HEK293 (cell line): ENCODE measurements at regions not wholly inside any gene's neighbourhood (a gene's known extent, or its start where the extent isn't known, plus 50 kb on each side); places are given as distances from the start of the nearest gene placed in this dataset.

Experiments
- CTCF ChIA-PET: fragments of 350-600 bp; formaldehyde crosslinking; extraction: SDS; loops from one replicate; lab custom pipeline; 2021; ENCODE audit warnings: antibody characterized with exemption; lab: Yijun Ruan, JAX
- POLR2A ChIA-PET: fragments of 300-600 bp; formaldehyde crosslinking; extraction: SDS; loops from one replicate; lab custom pipeline; 2020; ENCODE audit warnings: antibody characterized with exemption, inconsistent platforms; lab: Yijun Ruan, JAX
- H3K27ac ChIP-seq: fragments of 200-500 bp; sonication (Bioruptor generic); 2 replicates; pipeline ENCODE4 v1.5.1; 2014; ENCODE audit warnings: low read depth, low read length, control low read depth, inconsistent platforms; ENCODE audit errors: extremely low read depth
- H3K36me3 ChIP-seq, 2 experiments: fragments of 200-500 bp in 1 of 2; sonication (Bioruptor generic) in 1 of 2; 1 replicate in 1 of 2; 2 replicates in 1 of 2; pipeline ENCODE4 v1.5.1; 2014 to 2017; ENCODE audit warnings: inconsistent platforms in 2 of 2, low read length in 2 of 2; ENCODE audit not compliant: control insufficient read depth in 2 of 2, insufficient read depth in 1 of 2
- H3K4me1 ChIP-seq: fragments of 200-500 bp; sonication (Bioruptor generic); 2 replicates; pipeline ENCODE4 v1.5.1; 2014; ENCODE audit warnings: mild to moderate bottlenecking, low read length, inconsistent platforms; ENCODE audit not compliant: control insufficient read depth, insufficient read depth
- H3K4me3 ChIP-seq: 2 replicates; pipeline ENCODE4 v1.5.1; 2011; ENCODE audit warnings: low read depth, mild to moderate bottlenecking, control low read depth, low read length, moderate library complexity
- H3K9me3 ChIP-seq: fragments of 200-500 bp; sonication (Bioruptor generic); 2 replicates; pipeline ENCODE4 v1.5.1; 2014; ENCODE audit warnings: low read depth, low read length, inconsistent platforms; ENCODE audit not compliant: control insufficient read depth, insufficient read depth
- BCL11A ChIP-seq: fragments of 450-650 bp; formaldehyde crosslinking; IDR thresholded peaks from 2 replicates; pipeline ENCODE4 v1.5.1; 2016; ENCODE audit warnings: low read depth, missing biosample characterization, missing genetic modification characterization
- HOXA7 ChIP-seq: sonication (generic); formaldehyde crosslinking; IDR thresholded peaks from 2 replicates; pipeline ENCODE4 v1.8.1; 2022; ENCODE audit warnings: missing genetic modification reagents, borderline replicate concordance
- OSR2 ChIP-seq: fragments of 450-650 bp; formaldehyde crosslinking; IDR thresholded peaks from 2 replicates; pipeline ENCODE4 v1.5.1; 2016; ENCODE audit warnings: missing biosample characterization, missing genetic modification characterization
- SCRT2 ChIP-seq: fragments of 450-650 bp; formaldehyde crosslinking; IDR thresholded peaks from 2 replicates; pipeline ENCODE4 v1.5.1; 2016; ENCODE audit warnings: missing biosample characterization, missing genetic modification characterization
- ZEB2 ChIP-seq: fragments of 450-650 bp; formaldehyde crosslinking; IDR thresholded peaks from 2 replicates; pipeline ENCODE4 v1.5.1; 2016; ENCODE audit warnings: missing biosample characterization, missing genetic modification characterization
- ZIC2 ChIP-seq: fragments of 450-650 bp; formaldehyde crosslinking; IDR thresholded peaks from 2 replicates; pipeline ENCODE4 v1.5.1; 2016; ENCODE audit warnings: missing biosample characterization, missing genetic modification characterization
- ZNF112 ChIP-seq: fragments of 450-650 bp; formaldehyde crosslinking; IDR thresholded peaks from 2 replicates; pipeline ENCODE4 v1.5.0; 2017; ENCODE audit warnings: missing biosample characterization, missing genetic modification characterization
- ZNF121 ChIP-seq: fragments of 450-650 bp; formaldehyde crosslinking; IDR thresholded peaks from 2 replicates; pipeline ENCODE4 v1.5.1; 2016; ENCODE audit warnings: missing biosample characterization, missing genetic modification characterization
- ZNF140 ChIP-seq: fragments of 450-650 bp; formaldehyde crosslinking; IDR thresholded peaks from 2 replicates; pipeline ENCODE4 v1.5.1; 2016; ENCODE audit warnings: missing biosample characterization, missing genetic modification characterization
- ZNF146 ChIP-seq: fragments of 450-650 bp; formaldehyde crosslinking; IDR thresholded peaks from 2 replicates; pipeline ENCODE4 v1.5.1; 2016; ENCODE audit warnings: missing biosample characterization, missing genetic modification characterization
- ZNF19 ChIP-seq: fragments of 450-650 bp; formaldehyde crosslinking; IDR thresholded peaks from 2 replicates; pipeline ENCODE4; 2016; ENCODE audit warnings: missing biosample characterization, missing genetic modification characterization, low read depth
- ZNF2 ChIP-seq: fragments of 450-650 bp; formaldehyde crosslinking; IDR thresholded peaks from 2 replicates; pipeline ENCODE4 v1.5.1; 2016; ENCODE audit warnings: missing biosample characterization, missing genetic modification characterization
- ZNF214 ChIP-seq: fragments of 450-650 bp; formaldehyde crosslinking; IDR thresholded peaks from 2 replicates; pipeline ENCODE4 v1.5.1; 2017; ENCODE audit warnings: missing biosample characterization, mild to moderate bottlenecking, missing genetic modification characterization, borderline replicate concordance
- ZNF37A ChIP-seq: fragments of 450-650 bp; IDR thresholded peaks from 2 replicates; pipeline ENCODE4 v1.5.1; 2018; ENCODE audit warnings: missing biosample characterization, missing genetic modification characterization
- ZNF416 ChIP-seq: fragments of 450-650 bp; formaldehyde crosslinking; IDR thresholded peaks from 2 replicates; pipeline ENCODE4 v1.5.1; 2016; ENCODE audit warnings: missing biosample characterization, missing genetic modification characterization
- ZNF433 ChIP-seq: fragments of 450-650 bp; formaldehyde crosslinking; IDR thresholded peaks from 2 replicates; pipeline ENCODE4 v1.5.1; 2016; ENCODE audit warnings: missing biosample characterization, missing genetic modification characterization, low read depth
- ZNF514 ChIP-seq: fragments of 450-650 bp; formaldehyde crosslinking; IDR thresholded peaks from 2 replicates; pipeline ENCODE4 v1.5.1; 2016; ENCODE audit warnings: missing biosample characterization, missing genetic modification characterization
- ZNF555 ChIP-seq: fragments of 450-650 bp; formaldehyde crosslinking; conservative IDR thresholded peaks from 2 replicates; pipeline ENCODE4 v1.5.1; 2017; ENCODE audit warnings: missing biosample characterization, mild to moderate bottlenecking, missing genetic modification characterization, inconsistent platforms
- ZNF600 ChIP-seq: fragments of 450-650 bp; formaldehyde crosslinking; IDR thresholded peaks from 2 replicates; pipeline ENCODE4 v1.5.1; 2016; ENCODE audit warnings: missing biosample characterization, missing genetic modification characterization
- ZNF629 ChIP-seq: fragments of 450-650 bp; formaldehyde crosslinking; IDR thresholded peaks from 2 replicates; pipeline ENCODE4 v1.5.1; 2017; ENCODE audit warnings: missing biosample characterization, missing genetic modification characterization
- ZNF660 ChIP-seq: fragments of 450-650 bp; IDR thresholded peaks from 2 replicates; pipeline ENCODE4 v1.5.1; 2018; ENCODE audit warnings: missing biosample characterization, mild to moderate bottlenecking, missing genetic modification characterization
- ZNF677 ChIP-seq: fragments of 450-650 bp; IDR thresholded peaks from 2 replicates; pipeline ENCODE4 v1.5.0; 2018; ENCODE audit warnings: missing biosample characterization, mild to moderate bottlenecking, missing genetic modification characterization, moderate library complexity
- ZNF777 ChIP-seq: fragments of 450-650 bp; formaldehyde crosslinking; IDR thresholded peaks from 2 replicates; pipeline ENCODE4 v1.5.1; 2017; ENCODE audit warnings: missing biosample characterization, missing genetic modification characterization, borderline replicate concordance
- ZNF791 ChIP-seq: fragments of 450-650 bp; formaldehyde crosslinking; IDR thresholded peaks from 2 replicates; pipeline ENCODE4 v1.5.1; 2016; ENCODE audit warnings: missing biosample characterization, missing genetic modification characterization
- ZNF843 ChIP-seq: fragments of 450-650 bp; formaldehyde crosslinking; IDR thresholded peaks from 2 replicates; pipeline ENCODE4 v1.5.1; 2016; ENCODE audit warnings: missing biosample characterization, missing genetic modification characterization
- ZSCAN16 ChIP-seq: fragments of 450-650 bp; formaldehyde crosslinking; IDR thresholded peaks from 2 replicates; pipeline ENCODE4 v1.5.1; 2016; ENCODE audit warnings: missing biosample characterization, missing genetic modification characterization
- ZXDB ChIP-seq: fragments of 450-650 bp; formaldehyde crosslinking; IDR thresholded peaks from 2 replicates; pipeline ENCODE4 v1.5.1; 2016; ENCODE audit warnings: missing biosample characterization, missing genetic modification characterization
- TF ChIP-seq, protein P1 (sequence below): fragments of 450-650 bp; formaldehyde crosslinking; IDR thresholded peaks from 2 replicates; pipeline ENCODE4 v1.5.1; 2016; ENCODE audit warnings: missing biosample characterization, missing genetic modification characterization
- TF ChIP-seq, protein P2 (sequence below): fragments of 450-650 bp; formaldehyde crosslinking; IDR thresholded peaks from 2 replicates; pipeline ENCODE4 v1.5.1; 2016; ENCODE audit warnings: missing biosample characterization, missing genetic modification characterization, borderline replicate concordance
- TF ChIP-seq, protein P3 (sequence below): fragments of 450-650 bp; formaldehyde crosslinking; IDR thresholded peaks from 2 replicates; pipeline ENCODE4 v1.5.1; 2016; ENCODE audit warnings: missing biosample characterization, missing genetic modification characterization

DNA sequence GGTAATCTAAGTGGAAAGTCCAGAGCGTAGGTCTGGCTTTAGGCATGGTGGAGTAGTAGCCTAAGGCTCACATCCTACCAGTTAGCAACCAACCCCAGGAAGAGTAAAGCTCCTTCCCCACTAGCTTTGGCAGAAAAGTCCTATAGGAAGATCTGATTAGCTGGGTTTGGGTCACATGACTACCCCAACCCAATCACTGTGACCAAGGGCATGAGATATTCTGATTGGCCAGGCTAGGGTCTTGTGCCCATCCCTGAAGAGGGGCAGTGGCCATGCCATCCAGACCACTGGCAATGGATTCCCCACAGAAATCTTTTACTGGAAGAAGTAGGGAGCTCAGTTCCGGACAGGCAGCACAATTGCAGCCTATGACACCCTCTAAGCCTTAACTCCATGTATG is 58.6 kb upstream of the CD34 start:
- Histone ChIP-seq H3K36me3 (no peaks in the 10 kb centered on the region), H3K4me1 (no peaks in the 10 kb centered on the region), H3K9me3 (no peaks in the 10 kb centered on the region), H3K4me3 (no peak overlapping the region), H3K27ac (no peak overlapping the region)
- ChIA-PET POLR2A (no interaction called here), CTCF (interaction anchor here (0.6 to 3.2 kb wide), 8 partner anchors 12 to 987 kb away, joined by 3 to 31 read pairs (median 4); partner anchors contain the start of gene PLXNA2)
- TF ChIP-seq ZNF140 (tag by site-specific recombination) (no peak), ZNF2 (tag by site-specific recombination) (no peak), ZNF777 (tag by site-specific recombination) (no peak), ZNF121 (tag by site-specific recombination) (no peak), ZNF146 (no peak), ZNF416 (tag by site-specific recombination) (no peak), ZNF791 (tag by site-specific recombination) (no peak), ZNF433 (tag by site-specific recombination) (no peak), ZNF843 (tag by site-specific recombination) (no peak), ZNF19 (tag by site-specific recombination) (no peak), ZNF677 (tag by site-specific recombination) (no peak), ZNF555 (tag by site-specific recombination) (no peak), ZEB2 (no peak), ZNF37A (no peak), SCRT2 (tag by site-specific recombination) (no peak), ZNF214 (tag by site-specific recombination) (no peak), ZNF112 (tag by site-specific recombination) (no peak), ZIC2 (tag by site-specific recombination) (no peak)
- TF ChIP-seq, protein P1, sequence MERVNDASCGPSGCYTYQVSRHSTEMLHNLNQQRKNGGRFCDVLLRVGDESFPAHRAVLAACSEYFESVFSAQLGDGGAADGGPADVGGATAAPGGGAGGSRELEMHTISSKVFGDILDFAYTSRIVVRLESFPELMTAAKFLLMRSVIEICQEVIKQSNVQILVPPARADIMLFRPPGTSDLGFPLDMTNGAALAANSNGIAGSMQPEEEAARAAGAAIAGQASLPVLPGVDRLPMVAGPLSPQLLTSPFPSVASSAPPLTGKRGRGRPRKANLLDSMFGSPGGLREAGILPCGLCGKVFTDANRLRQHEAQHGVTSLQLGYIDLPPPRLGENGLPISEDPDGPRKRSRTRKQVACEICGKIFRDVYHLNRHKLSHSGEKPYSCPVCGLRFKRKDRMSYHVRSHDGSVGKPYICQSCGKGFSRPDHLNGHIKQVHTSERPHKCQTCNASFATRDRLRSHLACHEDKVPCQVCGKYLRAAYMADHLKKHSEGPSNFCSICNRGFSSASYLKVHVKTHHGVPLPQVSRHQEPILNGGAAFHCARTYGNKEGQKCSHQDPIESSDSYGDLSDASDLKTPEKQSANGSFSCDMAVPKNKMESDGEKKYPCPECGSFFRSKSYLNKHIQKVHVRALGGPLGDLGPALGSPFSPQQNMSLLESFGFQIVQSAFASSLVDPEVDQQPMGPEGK (tag by site-specific recombination), result no peak

DNA sequence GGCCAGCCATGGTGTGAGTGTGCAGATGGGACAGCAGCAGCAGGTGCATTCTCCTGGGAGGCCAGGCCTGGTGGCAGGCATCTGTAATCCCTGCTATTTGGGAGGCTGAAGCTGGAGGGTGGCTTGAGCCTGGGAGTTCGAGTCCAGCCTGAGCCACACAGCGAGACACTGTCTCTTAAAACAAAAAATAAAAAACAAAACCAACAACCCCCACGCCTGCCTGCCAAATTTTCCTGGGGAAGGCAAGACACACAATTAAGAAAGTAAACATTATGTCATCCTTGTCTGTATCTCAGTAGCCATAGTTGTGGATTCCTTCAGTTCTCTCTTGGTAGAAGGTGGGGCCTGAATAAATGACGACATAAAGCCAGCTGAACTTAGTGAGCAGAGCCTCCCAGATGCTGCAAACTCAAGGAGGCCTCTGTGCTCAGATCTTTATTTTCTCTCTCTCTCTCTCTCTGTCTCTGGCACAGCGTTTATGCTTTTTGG is 57.6 kb upstream of the CD34 start:
- no peaks in the 10 kb centered on the region for H3K4me1 ChIP-seq
- H3K4me3 ChIP-seq, result no peak overlapping the region
- ChIA-PET CTCF (interaction anchor here (0.7 to 3.2 kb wide), 5 partner anchors 13 to 988 kb away, joined by 4 to 31 read pairs (median 5); partner anchors contain the start of gene PLXNA2), POLR2A (no interaction called here)
- H3K9me3 ChIP-seq, result no peaks in the 10 kb centered on the region
- no peaks in the 10 kb centered on the region for H3K36me3 ChIP-seq
- H3K27ac ChIP-seq, result no peak overlapping the region
- no peak for TF ChIP-seq ZNF660 (tag by site-specific recombination)
- TF ChIP-seq, protein P2, sequence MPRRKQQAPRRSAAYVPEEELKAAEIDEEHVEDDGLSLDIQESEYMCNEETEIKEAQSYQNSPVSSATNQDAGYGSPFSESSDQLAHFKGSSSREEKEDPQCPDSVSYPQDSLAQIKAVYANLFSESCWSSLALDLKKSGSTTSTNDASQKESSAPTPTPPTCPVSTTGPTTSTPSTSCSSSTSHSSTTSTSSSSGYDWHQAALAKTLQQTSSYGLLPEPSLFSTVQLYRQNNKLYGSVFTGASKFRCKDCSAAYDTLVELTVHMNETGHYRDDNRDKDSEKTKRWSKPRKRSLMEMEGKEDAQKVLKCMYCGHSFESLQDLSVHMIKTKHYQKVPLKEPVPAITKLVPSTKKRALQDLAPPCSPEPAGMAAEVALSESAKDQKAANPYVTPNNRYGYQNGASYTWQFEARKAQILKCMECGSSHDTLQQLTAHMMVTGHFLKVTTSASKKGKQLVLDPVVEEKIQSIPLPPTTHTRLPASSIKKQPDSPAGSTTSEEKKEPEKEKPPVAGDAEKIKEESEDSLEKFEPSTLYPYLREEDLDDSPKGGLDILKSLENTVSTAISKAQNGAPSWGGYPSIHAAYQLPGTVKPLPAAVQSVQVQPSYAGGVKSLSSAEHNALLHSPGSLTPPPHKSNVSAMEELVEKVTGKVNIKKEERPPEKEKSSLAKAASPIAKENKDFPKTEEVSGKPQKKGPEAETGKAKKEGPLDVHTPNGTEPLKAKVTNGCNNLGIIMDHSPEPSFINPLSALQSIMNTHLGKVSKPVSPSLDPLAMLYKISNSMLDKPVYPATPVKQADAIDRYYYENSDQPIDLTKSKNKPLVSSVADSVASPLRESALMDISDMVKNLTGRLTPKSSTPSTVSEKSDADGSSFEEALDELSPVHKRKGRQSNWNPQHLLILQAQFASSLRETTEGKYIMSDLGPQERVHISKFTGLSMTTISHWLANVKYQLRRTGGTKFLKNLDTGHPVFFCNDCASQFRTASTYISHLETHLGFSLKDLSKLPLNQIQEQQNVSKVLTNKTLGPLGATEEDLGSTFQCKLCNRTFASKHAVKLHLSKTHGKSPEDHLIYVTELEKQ (tag by site-specific recombination), result 0 out of 2 replicates have a peak, but pooled peaks have one; percentile 33
- TF ChIP-seq ZNF514 (tag by site-specific recombination), result no peak
- TF ChIP-seq BCL11A (tag by site-specific recombination), result peak; percentile 71; the same call in 1 of the 2 replicates
- peak; percentile 53; the same call in 1 of the 2 replicates for TF ChIP-seq ZEB2
- TF ChIP-seq, protein P3, sequence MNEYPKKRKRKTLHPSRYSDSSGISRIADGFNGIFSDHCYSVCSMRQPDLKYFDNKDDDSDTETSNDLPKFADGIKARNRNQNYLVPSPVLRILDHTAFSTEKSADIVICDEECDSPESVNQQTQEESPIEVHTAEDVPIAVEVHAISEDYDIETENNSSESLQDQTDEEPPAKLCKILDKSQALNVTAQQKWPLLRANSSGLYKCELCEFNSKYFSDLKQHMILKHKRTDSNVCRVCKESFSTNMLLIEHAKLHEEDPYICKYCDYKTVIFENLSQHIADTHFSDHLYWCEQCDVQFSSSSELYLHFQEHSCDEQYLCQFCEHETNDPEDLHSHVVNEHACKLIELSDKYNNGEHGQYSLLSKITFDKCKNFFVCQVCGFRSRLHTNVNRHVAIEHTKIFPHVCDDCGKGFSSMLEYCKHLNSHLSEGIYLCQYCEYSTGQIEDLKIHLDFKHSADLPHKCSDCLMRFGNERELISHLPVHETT (tag by site-specific recombination), result 0 out of 2 replicates have a peak, but pooled peaks have one; percentile 29
- 0 out of 2 replicates have a peak, but pooled peaks have one; percentile 10 for TF ChIP-seq ZIC2 (tag by site-specific recombination)
- TF ChIP-seq ZSCAN16, result peak; percentile 94
- TF ChIP-seq HOXA7, result no peak
- TF ChIP-seq ZXDB, result peak; percentile 24; the same call in 1 of the 2 replicates
- TF ChIP-seq OSR2, result 0 out of 2 replicates have a peak, but pooled peaks have one; percentile 56
- peak; percentile 89 for TF ChIP-seq ZNF629 (tag by site-specific recombination)
- TF ChIP-seq ZNF600, result 0 out of 2 replicates have a peak, but pooled peaks have one; percentile 23
